GM18858 (cell line): ENCODE measurements at regions not wholly inside any gene's neighbourhood (a gene's known extent, or its start where the extent isn't known, plus 50 kb on each side); places are given as distances from the start of the nearest gene placed in this dataset.
A peak's percentile ranks its signal among the peaks of the same experiment; 100 is the strongest.
"Not testable (repeated sequence)": the region's sequence is repeated elsewhere in the genome, so short reads cannot be mapped to it uniquely, and the experiment has no call there.

Experiments used
- ATAC-seq: cut with Tn5 transposase; IDR thresholded peaks from one replicate; pipeline ENCODE4 v1.9.1; 2021; ENCODE audit not compliant: unreplicated experiment

DNA sequence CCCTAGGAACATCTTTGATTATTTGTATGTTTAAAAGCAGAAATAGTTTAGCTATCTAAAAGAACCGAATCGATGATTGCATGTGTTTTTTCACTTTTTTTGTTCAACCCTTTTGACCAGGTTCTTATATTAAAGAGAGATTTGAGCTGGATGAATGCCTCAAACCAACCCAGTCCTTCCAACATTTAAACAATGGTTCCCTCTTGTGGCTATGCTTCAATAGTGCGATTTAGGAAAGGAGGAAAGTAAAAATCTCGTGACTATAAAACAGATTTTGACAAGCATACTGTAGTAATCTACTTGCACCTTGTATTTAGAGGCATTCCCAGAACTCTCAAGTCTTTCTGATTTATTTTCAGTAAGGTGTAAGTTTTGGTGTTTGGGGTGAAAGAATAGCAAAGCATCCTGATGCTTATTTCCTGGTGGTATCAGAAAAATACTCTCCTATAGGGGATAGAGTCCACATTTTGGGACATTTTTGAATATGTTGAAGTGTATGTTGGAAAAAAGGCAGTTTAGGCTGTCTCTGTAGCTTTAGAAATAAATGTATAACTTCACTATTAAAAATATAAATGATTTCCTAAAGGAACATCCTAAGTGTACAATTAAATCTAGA, 159.6 kb upstream of the KCNH8 start:
- no peak for ATAC-seq

DNA sequence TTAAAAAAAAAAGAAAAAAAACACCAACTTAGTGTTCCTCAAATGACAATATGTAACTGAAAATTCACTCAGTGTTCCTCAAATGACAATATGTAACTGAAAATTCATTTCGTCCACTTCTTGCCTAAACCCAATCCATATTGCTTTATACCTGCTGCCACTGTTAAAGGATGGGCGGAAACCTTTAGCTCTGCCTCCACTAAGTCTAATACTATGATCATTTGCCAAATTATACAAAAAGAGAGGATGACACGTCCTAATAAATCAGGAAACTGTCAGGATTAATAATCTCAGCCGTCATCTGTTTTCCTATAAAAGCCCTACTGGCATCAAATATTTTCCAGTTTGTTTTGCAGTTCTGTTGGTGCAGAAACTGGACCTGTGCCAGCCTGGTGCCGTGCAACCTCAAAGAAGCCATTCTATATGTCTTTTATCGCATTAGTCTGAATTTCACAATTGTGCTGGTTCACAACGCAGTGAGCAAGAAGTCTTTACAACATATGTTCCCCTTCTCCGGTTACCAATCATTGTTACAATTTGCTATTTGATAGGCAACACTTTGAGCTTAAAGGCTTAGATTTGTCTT, 160.4 kb upstream of the KCNH8 start:
- ATAC-seq = no peak

- no peak for ATAC-seq
These were observed 161.2 kb upstream of the KCNH8 start for GRCh38 chr3:18987070-18987469.

- ATAC-seq = no peak
These were observed 165.4 kb upstream of the KCNH8 start for GRCh38 chr3:18982920-18983319.

DNA sequence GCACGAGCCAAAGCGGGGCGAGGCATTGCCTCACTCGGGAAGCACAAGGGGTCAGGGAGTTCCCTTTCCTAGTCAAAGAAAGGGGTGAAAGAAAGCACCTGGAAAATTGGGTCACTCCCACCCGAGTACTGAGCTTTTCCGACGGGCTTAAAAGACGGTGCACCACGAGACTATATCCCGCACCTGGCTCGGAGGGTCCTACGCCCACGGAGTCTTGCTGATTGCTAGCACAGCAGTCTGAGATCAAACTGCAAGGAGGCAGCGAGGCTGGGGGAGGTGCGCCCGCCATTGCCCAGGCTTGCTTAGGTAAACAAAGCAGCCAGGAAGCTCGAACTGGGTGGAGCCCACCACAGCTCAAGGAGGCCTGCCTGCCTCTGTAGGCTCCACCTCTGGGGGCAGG, 172.2 kb upstream of the KCNH8 start:
- not testable (repeated sequence) for ATAC-seq

DNA sequence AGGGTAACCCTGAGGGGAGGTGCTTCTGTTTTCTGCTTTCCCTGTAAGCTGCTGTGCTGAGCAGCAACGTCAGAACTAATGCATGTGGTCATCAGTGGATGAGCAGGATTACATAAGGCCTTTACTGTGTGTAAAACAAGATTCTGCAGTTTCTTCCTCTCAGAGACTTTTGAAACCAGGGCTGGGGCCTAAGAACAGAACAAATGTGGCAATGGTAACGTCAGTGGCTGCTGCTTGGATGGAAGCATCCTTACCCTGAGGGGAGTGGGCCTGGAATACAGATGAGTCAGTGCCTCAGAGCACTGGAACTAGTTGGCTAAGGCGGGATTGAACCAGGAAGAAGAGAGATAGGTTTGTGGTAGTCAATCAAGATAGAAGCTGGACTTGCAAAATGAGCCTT, 180.2 kb upstream of the KCNH8 start:
- ATAC-seq = no peak

DNA sequence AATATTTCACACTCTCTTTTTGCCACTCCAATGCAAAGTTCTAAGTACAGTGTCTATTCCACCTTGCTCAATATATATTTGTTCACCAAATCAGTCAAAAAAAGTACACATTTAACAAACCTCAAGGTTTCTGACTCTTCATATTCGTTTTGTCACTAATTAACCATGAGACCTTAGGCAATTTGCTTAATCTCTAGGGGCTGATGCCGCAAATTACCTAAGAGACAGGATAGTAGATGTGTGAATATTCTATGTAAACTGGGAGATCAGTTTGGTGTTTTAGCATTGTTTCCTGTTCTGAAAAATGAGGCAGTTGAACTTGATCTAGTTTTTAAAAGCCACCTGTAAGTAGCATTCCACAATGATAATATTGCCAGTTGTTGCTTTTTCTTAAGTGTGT, 182.5 kb upstream of the KCNH8 start:
- no peak for ATAC-seq

DNA sequence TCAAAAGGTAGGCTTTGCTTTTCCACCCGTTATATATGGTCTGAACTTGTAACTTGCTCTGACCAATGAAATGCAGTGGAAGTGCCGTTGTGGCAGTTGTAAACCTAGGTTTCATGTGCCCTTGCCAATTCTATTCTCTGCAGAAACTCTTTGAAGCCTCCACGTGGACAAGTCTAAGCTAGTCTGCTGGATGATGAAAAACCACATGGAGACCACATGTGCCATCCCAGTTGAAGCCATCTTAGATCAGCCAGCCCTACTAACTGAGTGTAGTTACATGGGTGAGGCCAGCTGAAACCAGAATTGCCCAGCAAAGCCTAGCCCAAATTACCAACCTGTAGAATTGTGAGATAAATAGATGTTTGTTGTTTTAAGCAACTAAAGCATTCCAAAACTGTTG, 183.7 kb upstream of the KCNH8 start:
- ATAC-seq = no peak

- ATAC-seq = no peak
These were observed 197.0 kb upstream of the KCNH8 start for GRCh38 chr3:18951333-18951732.

GRCh38 chr3:18946524-18946923, 201.8 kb upstream of the KCNH8 start:
- ATAC-seq = no peak

- peak; percentile 74 for ATAC-seq
These were observed 210.7 kb upstream of the KCNH8 start for GRCh38 chr3:18937574-18937973.

- ATAC-seq = no peak
These were observed 229.2 kb upstream of the KCNH8 start for GRCh38 chr3:18919158-18919557.

DNA sequence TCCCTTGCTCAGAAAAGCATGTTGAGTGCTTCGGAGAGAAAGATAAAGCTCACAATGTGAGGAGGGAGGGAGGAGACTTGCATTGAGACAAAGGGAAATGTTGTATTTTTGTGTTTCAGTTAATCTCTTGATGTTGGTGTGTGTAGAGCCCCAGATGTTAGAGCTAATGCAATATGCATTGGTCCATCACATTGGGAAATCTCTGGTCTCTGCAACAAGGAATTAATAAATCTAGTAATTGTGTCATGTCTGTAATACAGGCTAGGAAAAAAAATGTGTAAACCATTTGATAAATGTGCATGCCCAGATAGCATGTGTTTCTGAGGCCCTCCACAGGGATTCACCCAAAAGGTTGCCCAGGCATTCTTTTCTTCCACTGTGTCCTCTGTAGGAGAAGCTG, 230.4 kb upstream of the KCNH8 start:
- no peak for ATAC-seq

DNA sequence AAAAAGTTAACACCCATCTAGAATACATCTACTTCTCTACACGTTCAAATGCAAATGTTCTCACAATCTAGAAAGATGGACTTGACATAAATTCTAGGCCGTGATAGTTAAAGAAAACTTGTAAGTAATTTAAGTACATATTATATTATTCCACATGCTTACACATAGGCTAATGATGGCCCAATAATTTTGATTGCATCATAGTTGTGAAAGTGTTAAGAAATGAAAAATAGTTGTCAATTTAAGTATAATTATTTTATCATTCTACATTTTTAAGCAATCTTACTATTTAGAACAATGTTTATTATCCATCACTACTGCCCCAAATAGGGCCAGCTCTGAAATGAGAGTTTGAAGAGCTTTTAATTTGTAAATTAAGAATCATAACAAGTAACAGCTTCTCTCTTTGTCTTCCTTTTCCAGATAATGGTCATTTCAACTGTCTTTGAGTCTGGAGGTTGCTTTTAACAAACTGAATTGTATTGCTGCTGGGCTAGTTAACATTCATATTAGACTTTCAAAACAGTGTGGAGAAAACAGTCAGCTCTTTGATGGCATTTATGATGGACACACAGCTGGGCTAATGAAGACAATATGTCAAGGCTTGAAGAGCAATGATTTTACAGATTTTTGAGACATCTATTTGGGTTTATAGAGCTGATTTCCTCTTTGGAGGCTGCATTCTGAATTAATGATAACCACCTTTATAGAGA, 246.1 kb upstream of the KCNH8 start:
- ATAC-seq = no peak

- no peak for ATAC-seq
These were observed 246.7 kb upstream of the KCNH8 start for GRCh38 chr3:18901571-18901970.

GRCh38 chr3:18900994-18901393, 247.3 kb upstream of the KCNH8 start:
- peak; percentile 97 for ATAC-seq

- no peak for ATAC-seq
These were observed 249.4 kb upstream of the KCNH8 start for GRCh38 chr3:18898911-18899310.

DNA sequence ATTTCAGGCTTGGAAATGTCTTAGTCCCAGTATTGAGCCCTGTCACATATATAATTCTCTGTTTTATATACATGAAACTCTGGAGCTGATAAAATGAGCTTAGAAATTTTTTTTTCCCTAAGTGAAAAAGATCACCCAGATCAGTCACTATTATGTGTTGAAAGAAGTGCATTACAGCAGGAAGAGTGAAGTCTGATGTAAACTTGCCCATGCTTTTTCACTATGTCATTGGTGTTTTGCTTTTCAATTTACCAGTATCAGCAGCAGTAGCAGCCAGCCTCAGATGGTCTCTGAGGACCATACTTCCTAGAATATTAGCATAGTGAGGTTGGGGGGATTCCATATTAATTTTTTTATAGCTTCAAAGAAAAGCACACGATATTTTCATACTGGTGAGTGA, 255.6 kb upstream of the KCNH8 start:
- ATAC-seq = no peak

- no peak for ATAC-seq
These were observed 256.3 kb upstream of the KCNH8 start for GRCh38 chr3:18892047-18892446.

- ATAC-seq = no peak
These were observed 256.7 kb upstream of the KCNH8 start for GRCh38 chr3:18891641-18892040.

GRCh38 chr3:18890449-18890848, 257.9 kb upstream of the KCNH8 start:
- no peak for ATAC-seq

GRCh38 chr3:18888819-18889218, 259.5 kb upstream of the KCNH8 start:
- ATAC-seq = no peak

DNA sequence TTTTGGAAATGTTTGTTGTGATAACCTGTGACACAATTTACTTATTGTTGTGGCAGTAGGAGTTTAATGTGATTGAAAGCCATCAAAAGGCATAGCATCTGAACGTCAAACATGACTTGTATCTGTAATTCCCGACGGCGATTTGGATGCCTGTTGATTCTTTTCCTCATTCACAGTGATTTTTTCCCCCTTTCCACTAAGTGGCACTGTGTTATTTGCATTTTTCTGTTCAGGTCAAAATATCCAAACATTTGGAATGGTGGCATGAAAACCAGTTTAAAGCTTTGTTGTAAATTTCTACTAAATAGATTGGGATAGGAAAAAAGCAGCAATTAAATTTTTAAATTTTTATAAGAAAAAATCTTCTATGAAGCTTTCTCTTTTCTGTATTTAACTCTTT, 259.9 kb upstream of the KCNH8 start:
- ATAC-seq = no peak
